ENCODE measurements at regions not wholly inside any gene's neighbourhood (a gene's known extent, or its start where the extent isn't known, plus 50 kb on each side); places are given as distances from the start of the nearest gene placed in this dataset.

GRCh38 chr17:6343736-6344135, 91.2 kb downstream of the AIPL1 start:
- H3K27me3 ChIP-seq (ENCODE audit: low read depth): no peaks in the 10 kb centered on the region
- no peaks in the 10 kb centered on the region for H3K9me3 ChIP-seq
- H3K4me1 ChIP-seq: no peaks in the 10 kb centered on the region
- no peak overlapping the region for H3K4me3 ChIP-seq
- in situ Hi-C loops (cut with MboI; ENCODE audit: low sequenced_read_pairs): no loop called here
- H3K36me3 ChIP-seq (replicated peaks): no peaks in the 10 kb centered on the region
- DNase-seq (ENCODE audit: low spot score in 2 of 2): no peak

- no peak for DNase-seq (ENCODE audit: low spot score in 2 of 2)
- Histone ChIP-seq H3K27me3 (ENCODE audit: low read depth) (no peaks in the 10 kb centered on the region), H3K4me1 (no peaks in the 10 kb centered on the region), H3K9me3 (no peaks in the 10 kb centered on the region), H3K4me3 (no peak overlapping the region), H3K36me3 (replicated peaks) (no peaks in the 10 kb centered on the region)
- in situ Hi-C loops (cut with MboI; ENCODE audit: low sequenced_read_pairs): no loop called here
These were observed 91.7 kb downstream of the AIPL1 start for GRCh38 chr17:6343191-6343590.

- H3K36me3 ChIP-seq (replicated peaks): no peaks in the 10 kb centered on the region
- no peaks in the 10 kb centered on the region for H3K9me3 ChIP-seq
- H3K4me3 ChIP-seq: no peak overlapping the region
- no peaks in the 10 kb centered on the region for H3K27me3 ChIP-seq (ENCODE audit: low read depth)
- DNase-seq (ENCODE audit: low spot score in 2 of 2): no peak
- no peaks in the 10 kb centered on the region for H3K4me1 ChIP-seq
- in situ Hi-C loops (cut with MboI; ENCODE audit: low sequenced_read_pairs): no loop called here
These were observed 94.2 kb downstream of the AIPL1 start for GRCh38 chr17:6340708-6341107.

DNA sequence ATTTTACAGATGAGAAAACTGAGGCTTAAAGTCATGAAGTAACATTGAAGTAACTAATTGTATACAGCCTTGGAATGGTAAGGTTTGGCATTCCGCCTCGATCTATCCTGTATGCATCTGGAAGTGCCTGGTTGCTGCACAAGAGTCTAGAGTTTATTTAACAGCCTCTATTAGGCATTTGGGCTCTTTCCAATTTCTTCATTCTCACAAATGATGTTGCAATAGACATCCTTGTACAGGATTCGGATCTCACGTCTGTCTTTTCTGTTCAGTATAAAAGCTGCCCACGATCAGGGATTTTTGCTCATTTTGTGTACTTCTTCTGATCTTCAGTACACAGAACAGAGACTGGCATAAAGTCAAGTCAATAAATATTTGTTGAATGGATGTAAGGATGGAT, 100.5 kb downstream of the AIPL1 start:
- H3K9me3 ChIP-seq: no peaks in the 10 kb centered on the region
- no peaks in the 10 kb centered on the region for H3K36me3 ChIP-seq (replicated peaks)
- no peak for DNase-seq (ENCODE audit: low spot score in 2 of 2)
- in situ Hi-C loops (cut with MboI; ENCODE audit: low sequenced_read_pairs): loop anchor here (10.0 kb wide), 1 partner anchor 60 kb away; no protein-coding TSS in a partner anchor
- no peak overlapping the region for H3K4me3 ChIP-seq
- H3K4me1 ChIP-seq: no peaks in the 10 kb centered on the region
- H3K27me3 ChIP-seq (ENCODE audit: low read depth): no peaks in the 10 kb centered on the region

GRCh38 chr17:6330936-6331335, 104.0 kb downstream of the AIPL1 start:
- in situ Hi-C loops (cut with MboI; ENCODE audit: low sequenced_read_pairs): loop anchor here (10.0 kb wide), 1 partner anchor 64 kb away; no protein-coding TSS in a partner anchor
- Histone ChIP-seq H3K4me3 (no peak overlapping the region), H3K27me3 (ENCODE audit: low read depth) (no peaks in the 10 kb centered on the region), H3K36me3 (replicated peaks) (no peaks in the 10 kb centered on the region), H3K4me1 (no peaks in the 10 kb centered on the region), H3K9me3 (no peaks in the 10 kb centered on the region)
- no peak for DNase-seq (ENCODE audit: low spot score in 2 of 2)

DNA sequence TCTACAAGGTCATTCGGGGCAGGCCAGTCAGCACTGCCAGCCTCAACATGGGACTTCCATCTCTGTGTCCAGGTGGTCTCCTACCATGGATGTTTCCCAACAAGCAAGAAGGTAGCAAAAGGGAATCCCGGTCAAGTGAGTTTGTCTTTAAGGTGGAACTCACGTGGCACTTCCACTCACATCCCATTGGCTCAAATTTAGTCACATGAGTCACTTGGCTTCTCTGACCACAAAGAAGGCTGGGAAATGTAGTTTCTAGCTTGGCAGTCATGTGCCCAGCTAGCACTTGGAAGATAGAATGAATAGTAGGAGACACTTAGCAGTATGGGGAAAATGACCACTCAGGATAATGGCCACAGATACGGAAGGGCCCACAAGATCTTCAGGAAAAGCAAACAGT, 106.6 kb downstream of the AIPL1 start:
- in situ Hi-C loops (cut with MboI; ENCODE audit: low sequenced_read_pairs): no loop called here
- Histone ChIP-seq H3K4me1 (no peaks in the 10 kb centered on the region), H3K9me3 (no peaks in the 10 kb centered on the region), H3K4me3 (no peak overlapping the region), H3K27me3 (ENCODE audit: low read depth) (no peaks in the 10 kb centered on the region), H3K36me3 (replicated peaks) (no peaks in the 10 kb centered on the region)
- DNase-seq (ENCODE audit: low spot score in 2 of 2): no peak

GRCh38 chr17:6327007-6327406, 107.9 kb downstream of the AIPL1 start:
- Histone ChIP-seq H3K9me3 (no peaks in the 10 kb centered on the region), H3K4me1 (no peaks in the 10 kb centered on the region), H3K4me3 (no peak overlapping the region), H3K36me3 (replicated peaks) (no peaks in the 10 kb centered on the region), H3K27me3 (ENCODE audit: low read depth) (no peaks in the 10 kb centered on the region)
- in situ Hi-C loops (cut with MboI; ENCODE audit: low sequenced_read_pairs): no loop called here
- DNase-seq (ENCODE audit: low spot score in 2 of 2): peak in 1 of 2 experiments; percentile 15

GRCh38 chr17:6326483-6326882, 108.4 kb downstream of the AIPL1 start:
- no peak for DNase-seq (ENCODE audit: low spot score in 2 of 2)
- in situ Hi-C loops (cut with MboI; ENCODE audit: low sequenced_read_pairs): no loop called here
- H3K9me3 ChIP-seq: no peaks in the 10 kb centered on the region
- H3K36me3 ChIP-seq (replicated peaks): no peaks in the 10 kb centered on the region
- no peaks in the 10 kb centered on the region for H3K4me1 ChIP-seq
- no peaks in the 10 kb centered on the region for H3K27me3 ChIP-seq (ENCODE audit: low read depth)
- no peak overlapping the region for H3K4me3 ChIP-seq

GRCh38 chr17:6325741-6326140, 109.2 kb downstream of the AIPL1 start:
- no peak overlapping the region for H3K4me3 ChIP-seq
- no peaks in the 10 kb centered on the region for H3K36me3 ChIP-seq (replicated peaks)
- no peaks in the 10 kb centered on the region for H3K4me1 ChIP-seq
- no peaks in the 10 kb centered on the region for H3K9me3 ChIP-seq
- H3K27me3 ChIP-seq (ENCODE audit: low read depth): no peaks in the 10 kb centered on the region
- DNase-seq (ENCODE audit: low spot score in 2 of 2): no peak
- in situ Hi-C loops (cut with MboI; ENCODE audit: low sequenced_read_pairs): no loop called here

- no peak for DNase-seq (ENCODE audit: low spot score in 2 of 2)
- Histone ChIP-seq H3K9me3 (no peaks in the 10 kb centered on the region), H3K4me3 (no peak overlapping the region), H3K4me1 (no peaks in the 10 kb centered on the region), H3K36me3 (replicated peaks) (no peaks in the 10 kb centered on the region), H3K27me3 (ENCODE audit: low read depth) (no peaks in the 10 kb centered on the region)
- in situ Hi-C loops (cut with MboI; ENCODE audit: low sequenced_read_pairs): no loop called here
These were observed 109.9 kb downstream of the AIPL1 start for GRCh38 chr17:6325051-6325450.

DNA sequence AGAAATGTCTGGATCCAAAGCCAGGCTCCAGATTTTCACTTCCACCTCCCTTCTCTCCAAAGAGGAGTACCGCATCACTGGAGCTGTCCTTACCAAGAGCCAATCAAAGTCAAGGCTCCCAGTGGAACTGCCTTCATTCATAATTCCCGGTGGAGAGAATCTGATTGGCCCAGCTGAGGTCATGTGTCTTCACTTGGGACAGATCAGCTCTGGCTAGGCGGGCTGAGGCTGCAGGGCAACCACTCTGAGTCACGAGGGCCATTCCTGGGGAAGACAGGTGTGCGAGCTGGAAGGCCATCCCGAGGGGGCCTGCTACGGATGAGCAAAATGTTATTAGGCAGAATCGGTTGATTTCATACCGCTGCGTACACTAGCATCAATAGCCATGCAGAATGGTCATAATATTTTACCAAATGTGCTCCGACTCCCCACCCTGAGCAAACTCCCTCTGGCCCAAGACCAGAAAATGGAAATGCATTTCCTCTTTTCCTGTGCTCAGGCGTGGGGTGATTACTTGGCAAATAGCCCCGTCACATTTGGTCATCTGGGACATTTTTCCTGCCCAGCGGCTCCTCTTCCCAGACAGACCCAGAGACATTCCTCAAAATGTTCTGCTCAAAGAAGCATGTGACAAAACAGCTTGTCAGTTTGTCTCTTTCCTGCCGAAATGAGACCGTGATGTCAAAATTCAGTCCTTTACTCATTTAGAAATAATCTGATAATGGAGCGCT, 111.1 kb downstream of the AIPL1 start:
- Histone ChIP-seq H3K4me1 (no peaks in the 10 kb centered on the region), H3K4me3 (no peak overlapping the region), H3K36me3 (replicated peaks) (no peaks in the 10 kb centered on the region), H3K9me3 (no peaks in the 10 kb centered on the region), H3K27me3 (ENCODE audit: low read depth) (no peaks in the 10 kb centered on the region)
- in situ Hi-C loops (cut with MboI; ENCODE audit: low sequenced_read_pairs): no loop called here
- peak in 1 of 2 experiments; percentile 9 for DNase-seq (ENCODE audit: low spot score in 2 of 2)

GRCh38 chr17:6322316-6322715, 112.6 kb downstream of the AIPL1 start:
- in situ Hi-C loops (cut with MboI; ENCODE audit: low sequenced_read_pairs): no loop called here
- Histone ChIP-seq H3K36me3 (replicated peaks) (no peaks in the 10 kb centered on the region), H3K9me3 (no peaks in the 10 kb centered on the region), H3K27me3 (ENCODE audit: low read depth) (no peaks in the 10 kb centered on the region), H3K4me1 (no peaks in the 10 kb centered on the region), H3K4me3 (no peak overlapping the region)
- DNase-seq (ENCODE audit: low spot score in 2 of 2): no peak

DNA sequence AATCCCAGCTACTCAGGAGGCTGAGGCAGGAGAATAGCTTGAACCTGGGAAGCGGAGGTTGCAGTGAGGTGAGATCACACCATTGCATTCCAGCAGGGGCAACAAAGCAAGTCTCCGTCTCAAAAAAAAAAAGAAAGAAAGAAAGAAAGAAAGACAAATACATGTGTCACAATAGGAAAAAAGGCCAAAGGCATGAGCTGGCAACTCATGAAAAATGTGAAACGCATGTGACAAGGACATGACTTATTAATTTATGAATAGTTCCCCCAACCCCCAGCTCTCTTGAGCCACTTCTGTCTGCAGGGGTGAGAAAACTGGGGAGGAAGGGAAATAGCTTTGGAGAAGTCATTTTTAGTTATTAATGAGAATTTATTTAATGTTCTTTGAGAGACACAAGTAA, 120.6 kb downstream of the AIPL1 start:
- Histone ChIP-seq H3K27me3 (ENCODE audit: low read depth) (0 out of 2 replicates have a peak, but pooled peaks cover 2% of the 10 kb centered on the region), H3K4me3 (no peak overlapping the region), H3K9me3 (no peaks in the 10 kb centered on the region), H3K36me3 (replicated peaks) (no peaks in the 10 kb centered on the region), H3K4me1 (no peaks in the 10 kb centered on the region)
- no peak for DNase-seq (ENCODE audit: low spot score in 2 of 2)
- in situ Hi-C loops (cut with MboI; ENCODE audit: low sequenced_read_pairs): no loop called here

- 0 out of 2 replicates have a peak, but pooled peaks cover 2% of the 10 kb centered on the region for H3K27me3 ChIP-seq (ENCODE audit: low read depth)
- no peak for DNase-seq (ENCODE audit: low spot score in 2 of 2)
- in situ Hi-C loops (cut with MboI; ENCODE audit: low sequenced_read_pairs): no loop called here
These were observed 121.1 kb downstream of the AIPL1 start for GRCh38 chr17:6313835-6314234.

DNA sequence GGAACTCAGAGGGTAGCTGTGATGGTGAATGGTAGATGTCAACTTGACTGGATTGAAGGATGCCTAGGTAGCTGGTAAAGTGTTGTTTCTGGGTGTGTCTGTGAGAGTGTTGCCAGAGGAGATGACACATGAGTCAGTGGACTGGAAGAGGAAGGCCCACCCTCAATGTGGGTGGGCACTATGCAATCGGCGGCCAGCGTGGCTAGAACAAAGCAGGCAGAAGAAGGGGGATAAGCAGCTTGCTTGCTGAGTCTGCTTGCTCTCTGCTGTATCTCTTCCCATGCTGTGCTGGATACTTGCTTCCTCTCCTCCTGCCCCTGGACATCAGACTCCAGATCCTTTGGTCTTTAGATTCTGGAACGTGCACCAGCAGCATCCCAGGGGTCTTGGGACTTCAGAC, 128.1 kb downstream of the AIPL1 start:
- DNase-seq (ENCODE audit: low spot score in 2 of 2): no peak
- no peaks in the 10 kb centered on the region for H3K9me3 ChIP-seq
- H3K4me1 ChIP-seq: no peaks in the 10 kb centered on the region
- H3K4me3 ChIP-seq: no peak overlapping the region
- no peaks in the 10 kb centered on the region for H3K36me3 ChIP-seq (replicated peaks)
- H3K27me3 ChIP-seq (ENCODE audit: low read depth): no peaks in the 10 kb centered on the region
- in situ Hi-C loops (cut with MboI; ENCODE audit: low sequenced_read_pairs): no loop called here

More at GRCh38 chr17:6313835-6314234, 121.1 kb downstream of the AIPL1 start:
- Histone ChIP-seq H3K9me3 (no peaks in the 10 kb centered on the region), H3K4me3 (no peak overlapping the region), H3K36me3 (replicated peaks) (no peaks in the 10 kb centered on the region), H3K4me1 (no peaks in the 10 kb centered on the region)
